GM23338 (cell line): ENCODE measurements at regions not wholly inside any gene's neighbourhood (a gene's known extent, or its start where the extent isn't known, plus 50 kb on each side); places are given as distances from the start of the nearest gene placed in this dataset.

ENCODE experiments used
- ATAC-seq: fragments of 200-7000 bp; cut with Tn5 transposase; 3 replicates; pipeline ENCODE4 v1.9.1; 2020
- DNase-seq: peaks from one replicate; pipeline ENCODE4 v3.0.0-alpha.2; 2015; ENCODE audit warnings: low spot score
- H2AFZ ChIP-seq: fragments of 200-600 bp; sonication (generic); 2 replicates; pipeline ENCODE4 v1.8.0; 2016; ENCODE audit warnings: antibody characterized with exemption, mild to moderate bottlenecking, moderate library complexity
- H3F3A ChIP-seq: fragments of 200-600 bp; sonication (generic); replicated peaks from 2 replicates; pipeline ENCODE4 v1.8.0; 2017; ENCODE audit warnings: antibody characterized with exemption, mixed run types, low read depth
- H3K27ac ChIP-seq: fragments of 200-600 bp; sonication (generic); 2 replicates; pipeline ENCODE4 v1.6.1; 2016; ENCODE audit warnings: low read depth
- H3K27me3 ChIP-seq: fragments of 200-600 bp; sonication (generic); 2 replicates; pipeline ENCODE4 v1.8.0; 2016; ENCODE audit warnings: mild to moderate bottlenecking, mixed run types, moderate library complexity; ENCODE audit not compliant: insufficient read depth
- H3K36me3 ChIP-seq: fragments of 200-600 bp; sonication (generic); 2 replicates; pipeline ENCODE4 v1.8.0; 2016; ENCODE audit warnings: mild to moderate bottlenecking; ENCODE audit not compliant: insufficient read depth
- H3K4me1 ChIP-seq: fragments of 200-600 bp; sonication (generic); 2 replicates; pipeline ENCODE4 v1.8.0; 2016; ENCODE audit warnings: mild to moderate bottlenecking, moderate library complexity; ENCODE audit not compliant: insufficient read depth
- H3K4me2 ChIP-seq: fragments of 200-600 bp; sonication (generic); 2 replicates; pipeline ENCODE4 v1.7.1; 2017; ENCODE audit warnings: mixed run types
- H3K4me3 ChIP-seq: fragments of 200-600 bp; sonication (generic); 2 replicates; pipeline ENCODE4 v1.6.1; 2016; ENCODE audit warnings: mixed run types
- H3K79me2 ChIP-seq: fragments of 200-600 bp; sonication (generic); replicated peaks from 2 replicates; pipeline ENCODE4 v1.8.0; 2017; ENCODE audit warnings: mild to moderate bottlenecking; ENCODE audit not compliant: insufficient read depth
- H3K9me2 ChIP-seq: fragments of 200-600 bp; sonication (generic); 2 replicates; pipeline ENCODE4 v1.8.0; 2017; ENCODE audit not compliant: insufficient read depth
- H4K20me1 ChIP-seq: fragments of 200-600 bp; sonication (generic); replicated peaks from 2 replicates; pipeline ENCODE4 v1.8.0; 2017; ENCODE audit warnings: mild to moderate bottlenecking; ENCODE audit not compliant: insufficient read depth
- H3K27ac Mint-ChIP-seq: 2 replicates; pipeline ENCODE4 v1.8.0; 2020; ENCODE audit warnings: inconsistent platforms, mild to moderate bottlenecking, moderate library complexity, mixed read lengths
- H3K27me3 Mint-ChIP-seq: 3 replicates; pipeline ENCODE4 v1.8.0; 2022; ENCODE audit warnings: low read depth, mild to moderate bottlenecking, moderate library complexity, mixed read lengths, inconsistent platforms; ENCODE audit not compliant: insufficient read depth, poor library complexity
- H3K36me3 Mint-ChIP-seq: 3 replicates; pipeline ENCODE4 v1.8.0; 2021; ENCODE audit warnings: low read depth, mild to moderate bottlenecking, inconsistent platforms, moderate library complexity, mixed read lengths
- H3K4me1 Mint-ChIP-seq: 3 replicates; pipeline ENCODE4 v1.8.0; 2020; ENCODE audit warnings: mild to moderate bottlenecking, inconsistent platforms, mixed read lengths
- H3K4me3 Mint-ChIP-seq: 3 replicates; pipeline ENCODE4 v1.8.0; 2021; ENCODE audit warnings: moderate library complexity, mild to moderate bottlenecking, inconsistent platforms, mixed read lengths
- H3K9me3 Mint-ChIP-seq: 3 replicates; pipeline ENCODE4 v1.8.0; 2020; ENCODE audit warnings: moderate library complexity, mild to moderate bottlenecking, inconsistent platforms, mixed read lengths
- CREB1 ChIP-seq: fragments of 250-450 bp; sonication (Bioruptor Pico); IDR thresholded peaks from 2 replicates; pipeline ENCODE4 v1.5.0; 2020; ENCODE audit warnings: low read depth, mild to moderate bottlenecking, moderate library complexity
- EZH2 ChIP-seq: fragments of 200-600 bp; sonication (generic); IDR thresholded peaks from one replicate; pipeline ENCODE4 v1.8.0; 2017; ENCODE audit warnings: antibody characterized with exemption, mild to moderate bottlenecking, low read depth; ENCODE audit not compliant: unreplicated experiment
- JUNB ChIP-seq: IDR thresholded peaks from one replicate; pipeline ENCODE4 v1.6.1; 2016; ENCODE audit warnings: antibody characterized with exemption; ENCODE audit not compliant: unreplicated experiment
- NANOG ChIP-seq: IDR thresholded peaks from 2 replicates; pipeline ENCODE4 v1.6.1; 2016; ENCODE audit warnings: antibody characterized with exemption, borderline replicate concordance
- STAT1 ChIP-seq: IDR thresholded peaks from one replicate; pipeline ENCODE4 v1.6.1; 2016; ENCODE audit warnings: antibody characterized with exemption; ENCODE audit not compliant: unreplicated experiment
- ZNF331 ChIP-seq: fragments of 250-450 bp; sonication (Bioruptor Pico); IDR thresholded peaks from 2 replicates; pipeline ENCODE4 v1.5.0; 2020; ENCODE audit warnings: low read depth, mild to moderate bottlenecking, moderate library complexity
- TF ChIP-seq, protein P1 (sequence below): IDR thresholded peaks from 2 replicates; pipeline ENCODE4 v1.6.1; 2016; ENCODE audit warnings: antibody characterized with exemption
- TF ChIP-seq, protein P2 (sequence below): fragments of 250-450 bp; sonication (Bioruptor Pico); IDR thresholded peaks from 2 replicates; pipeline ENCODE4 v1.5.0; 2020; ENCODE audit warnings: mild to moderate bottlenecking, moderate library complexity
- TF ChIP-seq, protein P3 (sequence below), 2 experiments: fragments of 200-600 bp in 1 of 2; sonication (generic) in 1 of 2; conservative IDR thresholded peaks; 2 replicates each; pipeline versions ENCODE4 v1.5.1 to v1.6.1; 2016 to 2017; ENCODE audit warnings: antibody characterized with exemption in 2 of 2, low read depth in 2 of 2, mild to moderate bottlenecking in 2 of 2, moderate library complexity in 1 of 2

DNA sequence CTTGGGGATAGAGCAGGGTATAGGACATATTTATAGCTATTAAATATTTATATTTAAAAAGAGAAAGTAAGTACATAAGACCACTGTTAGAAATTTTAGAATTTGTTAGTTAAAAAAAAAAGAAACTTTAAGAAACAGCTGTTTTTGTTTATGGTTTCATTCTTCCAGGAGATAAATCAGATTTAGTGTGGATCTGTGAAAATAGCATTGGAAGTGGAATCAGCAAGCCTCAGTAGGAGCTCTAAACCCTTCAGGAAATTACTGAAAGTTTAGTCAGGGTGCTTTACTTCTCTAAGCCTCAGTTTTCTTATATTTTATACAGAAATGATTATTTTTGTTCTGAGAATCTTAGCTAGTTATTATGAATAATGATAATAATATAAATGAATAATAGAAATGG is 316.0 kb upstream of the NOVA1 start:
- H3K4me1 Mint-ChIP-seq: no peaks in the 10 kb centered on the region
- H3K27me3 ChIP-seq: no peaks in the 10 kb centered on the region
- no peaks in the 10 kb centered on the region for H3K36me3 ChIP-seq
- H3K4me3 ChIP-seq: no peak overlapping the region
- no peak overlapping the region for H3K27ac Mint-ChIP-seq
- no peaks in the 10 kb centered on the region for H3F3A ChIP-seq
- DNase-seq (no peak), ATAC-seq (no peak)
- H3K4me1 ChIP-seq: no peaks in the 10 kb centered on the region
- no peaks in the 10 kb centered on the region for H3K9me2 ChIP-seq
- no peak overlapping the region for H2AFZ ChIP-seq
- H3K36me3 Mint-ChIP-seq: no peaks in the 10 kb centered on the region
- H3K9me3 Mint-ChIP-seq: peaks cover 5% of the 10 kb centered on the region; the same call in 2 of the 3 replicates
- H3K4me3 Mint-ChIP-seq: no peak overlapping the region
- H3K4me2 ChIP-seq: no peak overlapping the region
- H3K79me2 ChIP-seq: no peaks in the 10 kb centered on the region
- TF ChIP-seq ZNF331 (no peak), NANOG (no peak), EZH2 (no peak), JUNB (no peak)
- TF ChIP-seq, protein P1, sequence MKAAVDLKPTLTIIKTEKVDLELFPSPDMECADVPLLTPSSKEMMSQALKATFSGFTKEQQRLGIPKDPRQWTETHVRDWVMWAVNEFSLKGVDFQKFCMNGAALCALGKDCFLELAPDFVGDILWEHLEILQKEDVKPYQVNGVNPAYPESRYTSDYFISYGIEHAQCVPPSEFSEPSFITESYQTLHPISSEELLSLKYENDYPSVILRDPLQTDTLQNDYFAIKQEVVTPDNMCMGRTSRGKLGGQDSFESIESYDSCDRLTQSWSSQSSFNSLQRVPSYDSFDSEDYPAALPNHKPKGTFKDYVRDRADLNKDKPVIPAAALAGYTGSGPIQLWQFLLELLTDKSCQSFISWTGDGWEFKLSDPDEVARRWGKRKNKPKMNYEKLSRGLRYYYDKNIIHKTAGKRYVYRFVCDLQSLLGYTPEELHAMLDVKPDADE: no peak
- no peak overlapping the region for H3K27ac ChIP-seq
- no peaks in the 10 kb centered on the region for H4K20me1 ChIP-seq
- H3K27me3 Mint-ChIP-seq: peaks cover 2% of the 10 kb centered on the region

DNA sequence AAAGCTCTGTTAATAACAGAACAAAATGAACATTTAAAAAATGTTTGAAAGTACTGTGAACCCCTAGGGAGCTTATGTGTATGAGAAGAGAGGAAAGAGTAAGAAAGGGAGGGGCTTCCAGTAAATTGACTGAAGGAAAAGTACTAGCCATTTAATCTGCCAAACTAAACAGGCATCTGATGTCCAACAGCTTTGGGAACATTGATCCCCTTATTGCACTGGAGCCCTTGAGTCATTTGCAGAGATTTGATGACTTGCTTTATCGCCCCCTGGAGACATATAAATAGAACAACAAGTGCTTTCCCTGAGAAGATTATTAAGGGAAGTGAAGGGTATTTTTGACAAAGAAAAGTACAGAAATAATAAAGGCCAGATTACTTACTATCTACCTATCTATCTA is 319.3 kb upstream of the NOVA1 start:
- peaks cover 5% of the 10 kb centered on the region; the same call in 2 of the 3 replicates for H3K9me3 Mint-ChIP-seq
- H3K4me1 Mint-ChIP-seq: no peaks in the 10 kb centered on the region; the same call in 2 of the 3 replicates
- Histone ChIP-seq H3K4me2 (no peak overlapping the region), H3K4me3 (no peak overlapping the region), H3K9me2 (no peaks in the 10 kb centered on the region), H3K79me2 (no peaks in the 10 kb centered on the region), H3K4me1 (no peaks in the 10 kb centered on the region), H3K36me3 (no peaks in the 10 kb centered on the region), H4K20me1 (no peaks in the 10 kb centered on the region), H3F3A (no peaks in the 10 kb centered on the region), H2AFZ (no peak overlapping the region), H3K27me3 (no peaks in the 10 kb centered on the region), H3K27ac (no peak overlapping the region)
- H3K36me3 Mint-ChIP-seq: no peaks in the 10 kb centered on the region
- ATAC-seq (no peak), DNase-seq (peak; percentile 66)
- no peak overlapping the region for H3K4me3 Mint-ChIP-seq
- TF ChIP-seq, protein P2, sequence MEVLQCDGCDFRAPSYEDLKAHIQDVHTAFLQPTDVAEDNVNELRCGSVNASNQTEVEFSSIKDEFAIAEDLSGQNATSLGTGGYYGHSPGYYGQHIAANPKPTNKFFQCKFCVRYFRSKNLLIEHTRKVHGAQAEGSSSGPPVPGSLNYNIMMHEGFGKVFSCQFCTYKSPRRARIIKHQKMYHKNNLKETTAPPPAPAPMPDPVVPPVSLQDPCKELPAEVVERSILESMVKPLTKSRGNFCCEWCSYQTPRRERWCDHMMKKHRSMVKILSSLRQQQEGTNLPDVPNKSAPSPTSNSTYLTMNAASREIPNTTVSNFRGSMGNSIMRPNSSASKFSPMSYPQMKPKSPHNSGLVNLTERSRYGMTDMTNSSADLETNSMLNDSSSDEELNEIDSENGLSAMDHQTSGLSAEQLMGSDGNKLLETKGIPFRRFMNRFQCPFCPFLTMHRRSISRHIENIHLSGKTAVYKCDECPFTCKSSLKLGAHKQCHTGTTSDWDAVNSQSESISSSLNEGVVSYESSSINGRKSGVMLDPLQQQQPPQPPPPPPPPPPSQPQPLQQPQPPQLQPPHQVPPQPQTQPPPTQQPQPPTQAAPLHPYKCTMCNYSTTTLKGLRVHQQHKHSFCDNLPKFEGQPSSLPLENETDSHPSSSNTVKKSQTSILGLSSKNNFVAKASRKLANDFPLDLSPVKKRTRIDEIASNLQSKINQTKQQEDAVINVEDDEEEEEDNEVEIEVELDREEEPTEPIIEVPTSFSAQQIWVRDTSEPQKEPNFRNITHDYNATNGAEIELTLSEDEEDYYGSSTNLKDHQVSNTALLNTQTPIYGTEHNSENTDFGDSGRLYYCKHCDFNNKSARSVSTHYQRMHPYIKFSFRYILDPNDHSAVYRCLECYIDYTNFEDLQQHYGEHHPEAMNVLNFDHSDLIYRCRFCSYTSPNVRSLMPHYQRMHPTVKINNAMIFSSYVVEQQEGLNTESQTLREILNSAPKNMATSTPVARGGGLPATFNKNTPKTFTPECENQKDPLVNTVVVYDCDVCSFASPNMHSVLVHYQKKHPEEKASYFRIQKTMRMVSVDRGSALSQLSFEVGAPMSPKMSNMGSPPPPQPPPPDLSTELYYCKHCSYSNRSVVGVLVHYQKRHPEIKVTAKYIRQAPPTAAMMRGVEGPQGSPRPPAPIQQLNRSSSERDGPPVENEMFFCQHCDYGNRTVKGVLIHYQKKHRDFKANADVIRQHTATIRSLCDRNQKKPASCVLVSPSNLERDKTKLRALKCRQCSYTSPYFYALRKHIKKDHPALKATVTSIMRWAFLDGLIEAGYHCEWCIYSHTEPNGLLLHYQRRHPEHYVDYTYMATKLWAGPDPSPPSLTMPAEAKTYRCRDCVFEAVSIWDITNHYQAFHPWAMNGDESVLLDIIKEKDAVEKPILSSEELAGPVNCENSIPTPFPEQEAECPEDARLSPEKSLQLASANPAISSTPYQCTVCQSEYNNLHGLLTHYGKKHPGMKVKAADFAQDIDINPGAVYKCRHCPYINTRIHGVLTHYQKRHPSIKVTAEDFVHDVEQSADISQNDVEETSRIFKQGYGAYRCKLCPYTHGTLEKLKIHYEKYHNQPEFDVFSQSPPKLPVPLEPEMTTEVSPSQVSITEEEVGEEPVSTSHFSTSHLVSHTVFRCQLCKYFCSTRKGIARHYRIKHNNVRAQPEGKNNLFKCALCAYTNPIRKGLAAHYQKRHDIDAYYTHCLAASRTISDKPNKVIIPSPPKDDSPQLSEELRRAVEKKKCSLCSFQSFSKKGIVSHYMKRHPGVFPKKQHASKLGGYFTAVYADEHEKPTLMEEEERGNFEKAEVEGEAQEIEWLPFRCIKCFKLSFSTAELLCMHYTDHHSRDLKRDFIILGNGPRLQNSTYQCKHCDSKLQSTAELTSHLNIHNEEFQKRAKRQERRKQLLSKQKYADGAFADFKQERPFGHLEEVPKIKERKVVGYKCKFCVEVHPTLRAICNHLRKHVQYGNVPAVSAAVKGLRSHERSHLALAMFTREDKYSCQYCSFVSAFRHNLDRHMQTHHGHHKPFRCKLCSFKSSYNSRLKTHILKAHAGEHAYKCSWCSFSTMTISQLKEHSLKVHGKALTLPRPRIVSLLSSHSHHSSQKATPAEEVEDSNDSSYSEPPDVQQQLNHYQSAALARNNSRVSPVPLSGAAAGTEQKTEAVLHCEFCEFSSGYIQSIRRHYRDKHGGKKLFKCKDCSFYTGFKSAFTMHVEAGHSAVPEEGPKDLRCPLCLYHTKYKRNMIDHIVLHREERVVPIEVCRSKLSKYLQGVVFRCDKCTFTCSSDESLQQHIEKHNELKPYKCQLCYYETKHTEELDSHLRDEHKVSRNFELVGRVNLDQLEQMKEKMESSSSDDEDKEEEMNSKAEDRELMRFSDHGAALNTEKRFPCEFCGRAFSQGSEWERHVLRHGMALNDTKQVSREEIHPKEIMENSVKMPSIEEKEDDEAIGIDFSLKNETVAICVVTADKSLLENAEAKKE (CRISPR knock-in tag): no peak
- TF ChIP-seq, protein P3, sequence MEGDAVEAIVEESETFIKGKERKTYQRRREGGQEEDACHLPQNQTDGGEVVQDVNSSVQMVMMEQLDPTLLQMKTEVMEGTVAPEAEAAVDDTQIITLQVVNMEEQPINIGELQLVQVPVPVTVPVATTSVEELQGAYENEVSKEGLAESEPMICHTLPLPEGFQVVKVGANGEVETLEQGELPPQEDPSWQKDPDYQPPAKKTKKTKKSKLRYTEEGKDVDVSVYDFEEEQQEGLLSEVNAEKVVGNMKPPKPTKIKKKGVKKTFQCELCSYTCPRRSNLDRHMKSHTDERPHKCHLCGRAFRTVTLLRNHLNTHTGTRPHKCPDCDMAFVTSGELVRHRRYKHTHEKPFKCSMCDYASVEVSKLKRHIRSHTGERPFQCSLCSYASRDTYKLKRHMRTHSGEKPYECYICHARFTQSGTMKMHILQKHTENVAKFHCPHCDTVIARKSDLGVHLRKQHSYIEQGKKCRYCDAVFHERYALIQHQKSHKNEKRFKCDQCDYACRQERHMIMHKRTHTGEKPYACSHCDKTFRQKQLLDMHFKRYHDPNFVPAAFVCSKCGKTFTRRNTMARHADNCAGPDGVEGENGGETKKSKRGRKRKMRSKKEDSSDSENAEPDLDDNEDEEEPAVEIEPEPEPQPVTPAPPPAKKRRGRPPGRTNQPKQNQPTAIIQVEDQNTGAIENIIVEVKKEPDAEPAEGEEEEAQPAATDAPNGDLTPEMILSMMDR (conservative IDR thresholded peaks at IDR 0.05; ENCODE audit: low read depth in 2 of 2): peak; percentile 60 to 67
- TF ChIP-seq ZNF331: no peak
- TF ChIP-seq STAT1: no peak
- no peak for TF ChIP-seq CREB1 (CRISPR knock-in tag)
- no peak for TF ChIP-seq EZH2
- H3K27ac Mint-ChIP-seq: no peak overlapping the region
- H3K27me3 Mint-ChIP-seq: peaks cover 1% of the 10 kb centered on the region
